SK-N-SH (cell line): ENCODE measurements at regions not wholly inside any gene's neighbourhood (a gene's known extent, or its start where the extent isn't known, plus 50 kb on each side); places are given as distances from the start of the nearest gene placed in this dataset.

Source experiments
- CTCF ChIA-PET: fragments of 300-600, 350-600 bp; formaldehyde crosslinking; extraction: SDS; loops from one replicate; lab custom pipeline; 2021; lab: Yijun Ruan, JAX
- POLR2A ChIA-PET: fragments of 350-600 bp; sonication (Branson Sonifier 250); formaldehyde crosslinking; extraction: SDS; loops from one replicate; lab custom pipeline; 2020; ENCODE audit warnings: antibody characterized with exemption, inconsistent platforms; lab: Yijun Ruan, JAX
- DNase-seq: peaks from one replicate; pipeline ENCODE4 v3.0.0; 2012
- H2AFZ ChIP-seq: fragments of 200-600 bp; sonication (generic); 2 replicates; pipeline ENCODE4 v1.8.1; 2016; ENCODE audit warnings: antibody characterized with exemption, mild to moderate bottlenecking, low read depth
- H3F3A ChIP-seq: fragments of 200-600 bp; sonication (generic); replicated peaks from 2 replicates; pipeline ENCODE3; 2016; ENCODE audit warnings: antibody characterized with exemption, mild to moderate bottlenecking; ENCODE audit not compliant: insufficient read depth
- H3K27ac ChIP-seq, 2 experiments: fragments of 200-500 bp in 1 of 2; fragments of 200-600 bp in 1 of 2; sonication (Bioruptor generic) in 1 of 2; sonication (generic), shearing (Covaris generic) in 1 of 2; 2 replicates each; pipeline versions ENCODE4 v1.5.1 to v1.6.1; 2014 to 2016; ENCODE audit warnings: low read depth in 2 of 2, inconsistent platforms in 1 of 2, low read length in 1 of 2, mild to moderate bottlenecking in 1 of 2, mixed read lengths in 1 of 2
- H3K27me3 ChIP-seq: fragments of 200-600 bp; sonication (generic), shearing (Covaris generic); 2 replicates; pipeline ENCODE4 v1.6.1; 2016; ENCODE audit warnings: mixed run types; ENCODE audit not compliant: insufficient read depth
- H3K36me3 ChIP-seq, 2 experiments: fragments of 200-500 bp in 1 of 2; fragments of 200-600 bp in 1 of 2; sonication (Bioruptor generic) in 1 of 2; sonication (generic) in 1 of 2; replicated peaks in 1 of 2; 2 replicates each; pipeline versions ENCODE3 to v1.5.1; 2014 to 2016; ENCODE audit warnings: low read length in 1 of 2, mild to moderate bottlenecking in 1 of 2; ENCODE audit not compliant: insufficient read depth in 2 of 2, control insufficient read depth in 1 of 2
- H3K4me1 ChIP-seq, 2 experiments: fragments of 200-500 bp in 1 of 2; fragments of 200-600 bp in 1 of 2; sonication (Bioruptor generic) in 1 of 2; sonication (generic), shearing (Covaris generic) in 1 of 2; 2 replicates each; pipeline versions ENCODE4 v1.5.1 to v1.6.1; 2014 to 2016; ENCODE audit warnings: low read depth in 1 of 2, low read length in 1 of 2, mixed run types in 1 of 2; ENCODE audit not compliant: insufficient read depth in 2 of 2, control insufficient read depth in 1 of 2
- H3K4me2 ChIP-seq: fragments of 200-600 bp; sonication (generic), shearing (Covaris generic); 2 replicates; pipeline ENCODE4 v1.6.1; 2017; ENCODE audit warnings: mixed run types
- H3K4me3 ChIP-seq, 2 experiments: fragments of 200-500 bp in 1 of 2; fragments of 200-600 bp in 1 of 2; sonication (Bioruptor generic) in 1 of 2; sonication (generic), shearing (Covaris generic) in 1 of 2; 2 replicates each; pipeline versions ENCODE4 v1.5.1 to v1.8.1; 2014 to 2016; ENCODE audit warnings: low read depth in 2 of 2, inconsistent platforms in 1 of 2, low read length in 1 of 2, mild to moderate bottlenecking in 1 of 2, mixed read lengths in 1 of 2, moderate library complexity in 1 of 2
- H3K79me2 ChIP-seq: fragments of 200-600 bp; sonication (generic); 2 replicates; pipeline ENCODE4 v1.8.1; 2017; ENCODE audit warnings: mild to moderate bottlenecking; ENCODE audit not compliant: insufficient read depth
- H3K9ac ChIP-seq: fragments of 200-600 bp; sonication (generic); 2 replicates; pipeline ENCODE4 v1.6.1; 2017; ENCODE audit warnings: mixed run types
- H3K9me2 ChIP-seq: fragments of 200-600 bp; sonication (generic); 2 replicates; pipeline ENCODE4 v1.6.1; 2017; ENCODE audit warnings: mixed run types
- H3K9me3 ChIP-seq: fragments of 200-600 bp; sonication (generic); 2 replicates; pipeline ENCODE4 v1.6.1; 2017; ENCODE audit warnings: mixed run types, mild to moderate bottlenecking, moderate library complexity
- H4K20me1 ChIP-seq: fragments of 200-600 bp; sonication (generic); 2 replicates; pipeline ENCODE4 v1.6.1; 2017; ENCODE audit warnings: mild to moderate bottlenecking, mixed run types; ENCODE audit not compliant: insufficient read depth
- EP300 ChIP-seq, 2 experiments: IDR thresholded peaks; 2 replicates each; pipeline versions ENCODE4 v1.4.0 to v1.6.1; 2012; ENCODE audit warnings: borderline replicate concordance in 1 of 2, low read depth in 1 of 2, low read length in 1 of 2
- EZH2phosphoT487 ChIP-seq: fragments of 200-600 bp; sonication (generic); IDR thresholded peaks from 2 replicates; pipeline ENCODE4 v1.6.1; 2017; ENCODE audit warnings: low read depth, mixed run types, mild to moderate bottlenecking, antibody characterized with exemption, moderate library complexity, borderline replicate concordance
- FOSL2 ChIP-seq: IDR thresholded peaks from 2 replicates; pipeline ENCODE4 v1.4.0; 2012; ENCODE audit warnings: low read depth, mild to moderate bottlenecking, moderate library complexity, borderline replicate concordance
- FOXJ3 ChIP-seq: sonication (generic); formaldehyde crosslinking; IDR thresholded peaks from 2 replicates; pipeline ENCODE4 v1.5.1; 2020; ENCODE audit warnings: mild to moderate bottlenecking, missing genetic modification reagents
- GABPA ChIP-seq: IDR thresholded peaks from 2 replicates; pipeline ENCODE4 v1.4.0; 2012; ENCODE audit warnings: low read depth, mild to moderate bottlenecking
- GATA2 ChIP-seq: sonication (generic); formaldehyde crosslinking; IDR thresholded peaks from 2 replicates; pipeline ENCODE4 v1.5.0; 2020; ENCODE audit warnings: mild to moderate bottlenecking, missing genetic modification reagents
- JUND ChIP-seq: IDR thresholded peaks from 2 replicates; pipeline ENCODE4 v1.4.0; 2012
- MXI1 ChIP-seq: IDR thresholded peaks from 2 replicates; pipeline ENCODE4 v1.6.1; 2012; ENCODE audit warnings: mild to moderate bottlenecking, low read depth, low read length, improper control_type of control experiment
- NFIC ChIP-seq: IDR thresholded peaks from 2 replicates; pipeline ENCODE4 v1.4.0; 2012; ENCODE audit warnings: borderline replicate concordance
- NRF1 ChIP-seq: IDR thresholded peaks from 2 replicates; pipeline ENCODE4 v1.6.1; 2012; ENCODE audit warnings: low read depth, mild to moderate bottlenecking, low read length
- PBX3 ChIP-seq: IDR thresholded peaks from 2 replicates; pipeline ENCODE4; 2012
- POLR2AphosphoS5 ChIP-seq: IDR thresholded peaks from 2 replicates; pipeline ENCODE4 v1.6.1; 2012; ENCODE audit warnings: low read depth, low read length
- RCOR1 ChIP-seq: fragments of 150-350 bp; IDR thresholded peaks from 2 replicates; pipeline ENCODE4 v1.6.1; 2017; ENCODE audit warnings: antibody characterized with exemption, low read length
- REST ChIP-seq: IDR thresholded peaks from 2 replicates; pipeline ENCODE4 v1.6.1; 2012; ENCODE audit warnings: mild to moderate bottlenecking, low read depth, low read length, moderate library complexity
- RFX5 ChIP-seq: IDR thresholded peaks from 2 replicates; pipeline ENCODE4 v1.6.1; 2012; ENCODE audit warnings: mild to moderate bottlenecking, improper control_type of control experiment, low read length
- TAF1 ChIP-seq: IDR thresholded peaks from 2 replicates; pipeline ENCODE4 v1.6.1; 2012; ENCODE audit warnings: low read depth, mild to moderate bottlenecking, low read length, moderate library complexity, borderline replicate concordance
- TEAD4 ChIP-seq: IDR thresholded peaks from 2 replicates; pipeline ENCODE4 v1.4.0; 2012; ENCODE audit warnings: mild to moderate bottlenecking, borderline replicate concordance; ENCODE audit not compliant: insufficient read depth
- ZBTB33 ChIP-seq: IDR thresholded peaks from 2 replicates; pipeline ENCODE4 v1.4.0; 2012; ENCODE audit warnings: low read depth, borderline replicate concordance
- WGBS: methylation state at CpG from one replicate; pipeline ENCODE4 v1.1.6; 2017; ENCODE audit warnings: low lambda C conversion rate; 5-methylcytosine and 5-hydroxymethylcytosine counted together
- TF ChIP-seq, protein P1 (sequence below): IDR thresholded peaks from 2 replicates; pipeline ENCODE4 v1.4.0; 2012; ENCODE audit warnings: low read depth, borderline replicate concordance
- TF ChIP-seq, protein P2 (sequence below): IDR thresholded peaks from 2 replicates; pipeline ENCODE4 v1.4.0; 2012; ENCODE audit warnings: low read depth

- Histone ChIP-seq H3K9ac (no peak overlapping the region), H4K20me1 (no peaks in the 10 kb centered on the region), H3K27me3 (no peaks in the 10 kb centered on the region), H3K36me3 (no peaks in the 10 kb centered on the region), H3K27ac (no peak overlapping the region), H3K4me3 (no peak overlapping the region), H3K9me3 (no peaks in the 10 kb centered on the region), H3K4me1 (peaks cover 0 to 2% of the 10 kb centered on the region in 2 experiments; a peak in 1 of 4 replicates), H3K4me2 (no peak overlapping the region), H3F3A (no peaks in the 10 kb centered on the region), H2AFZ (no peak overlapping the region), H3K79me2 (no peaks in the 10 kb centered on the region), H3K9me2 (no peaks in the 10 kb centered on the region)
- CTCF ChIA-PET, result no interaction called here
- TF ChIP-seq FOSL2, result no peak
- no peak for TF ChIP-seq EZH2phosphoT487
- no peak for TF ChIP-seq POLR2AphosphoS5
- TF ChIP-seq JUND, result no peak
- no peak for TF ChIP-seq TAF1
- no peak for TF ChIP-seq NRF1
- TF ChIP-seq TEAD4, result no peak
- no peak for TF ChIP-seq GATA2 (CRISPR knock-in tag)
- TF ChIP-seq NFIC, result no peak
- TF ChIP-seq, protein P1, sequence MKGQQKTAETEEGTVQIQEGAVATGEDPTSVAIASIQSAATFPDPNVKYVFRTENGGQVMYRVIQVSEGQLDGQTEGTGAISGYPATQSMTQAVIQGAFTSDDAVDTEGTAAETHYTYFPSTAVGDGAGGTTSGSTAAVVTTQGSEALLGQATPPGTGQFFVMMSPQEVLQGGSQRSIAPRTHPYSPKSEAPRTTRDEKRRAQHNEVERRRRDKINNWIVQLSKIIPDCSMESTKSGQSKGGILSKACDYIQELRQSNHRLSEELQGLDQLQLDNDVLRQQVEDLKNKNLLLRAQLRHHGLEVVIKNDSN, result no peak
- TF ChIP-seq, protein P2, sequence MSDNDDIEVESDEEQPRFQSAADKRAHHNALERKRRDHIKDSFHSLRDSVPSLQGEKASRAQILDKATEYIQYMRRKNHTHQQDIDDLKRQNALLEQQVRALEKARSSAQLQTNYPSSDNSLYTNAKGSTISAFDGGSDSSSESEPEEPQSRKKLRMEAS, result no peak
- TF ChIP-seq FOXJ3 (CRISPR knock-in tag), result no peak
- TF ChIP-seq RFX5, result no peak
- TF ChIP-seq RCOR1, result no peak
- no peak for TF ChIP-seq MXI1
- TF ChIP-seq EP300 (IDR thresholded peaks at IDR 0.05; ENCODE audit: borderline replicate concordance in 1 of 2, low read depth in 1 of 2, low read length in 1 of 2), result no peak
- TF ChIP-seq ZBTB33, result no peak
- no peak for TF ChIP-seq REST
- no peak for TF ChIP-seq PBX3
- TF ChIP-seq GABPA, result no peak
- POLR2A ChIA-PET, result no interaction called here
- DNase-seq, result no peak
- WGBS, result 73% methylated on average over 9 of the region's 14 CpGs
Observed at GRCh38 chr17:28256370-28256769, 62.6 kb upstream of the TMEM97 start.
